Smooth muscle cell (in vitro differentiated cells): ENCODE measurements at regions not wholly inside any gene's neighbourhood (a gene's known extent, or its start where the extent isn't known, plus 50 kb on each side); places are given as distances from the start of the nearest gene placed in this dataset.

Experiments
- DNase-seq: peaks from one replicate; lab custom pipeline; 2025; ENCODE audit not compliant: unreplicated experiment; lab: John Stamatoyannopoulos, UW
- H2AFZ ChIP-seq: fragments of 200-600 bp; sonication (generic); 2 replicates; pipeline ENCODE4 v1.6.0; 2016; ENCODE audit warnings: antibody characterized with exemption, low read depth, mild to moderate bottlenecking
- H3F3A ChIP-seq: fragments of 200-600 bp; sonication (generic); 2 replicates; pipeline ENCODE4 v1.6.0; 2017; ENCODE audit warnings: antibody characterized with exemption, low read depth
- H3K27ac ChIP-seq: fragments of 200-600 bp; sonication (generic); 2 replicates; pipeline ENCODE4 v1.5.1; 2016; ENCODE audit warnings: low read depth, mild to moderate bottlenecking
- H3K27me3 ChIP-seq: fragments of 200-600 bp; sonication (generic); 2 replicates; pipeline ENCODE4 v1.6.1; 2016; ENCODE audit warnings: low read depth, mild to moderate bottlenecking
- H3K36me3 ChIP-seq: fragments of 200-600 bp; sonication (generic); 2 replicates; pipeline ENCODE4 v1.5.1; 2016; ENCODE audit warnings: low read depth
- H3K4me1 ChIP-seq: fragments of 200-600 bp; sonication (generic); 2 replicates; pipeline ENCODE4 v1.5.1; 2016; ENCODE audit warnings: low read depth
- H3K4me2 ChIP-seq: fragments of 200-600 bp; sonication (generic); 2 replicates; pipeline ENCODE4 v1.6.0; 2016; ENCODE audit warnings: mild to moderate bottlenecking
- H3K4me3 ChIP-seq: fragments of 200-600 bp; sonication (generic); 2 replicates; pipeline ENCODE4 v1.5.1; 2016; ENCODE audit warnings: mild to moderate bottlenecking
- H3K79me2 ChIP-seq: fragments of 200-600 bp; sonication (generic); 2 replicates; pipeline ENCODE4 v1.6.0; 2016; ENCODE audit warnings: low read depth, mild to moderate bottlenecking
- H3K9ac ChIP-seq: fragments of 200-600 bp; sonication (generic); 2 replicates; pipeline ENCODE4 v1.6.0; 2016; ENCODE audit warnings: low read depth
- H3K9me3 ChIP-seq: fragments of 200-600 bp; sonication (generic); replicated peaks from 2 replicates; pipeline ENCODE4 v1.5.1; 2016; ENCODE audit warnings: low read depth
- H4K20me1 ChIP-seq: fragments of 200-600 bp; sonication (generic); 2 replicates; pipeline ENCODE4 v1.6.0; 2016; ENCODE audit warnings: low read depth
- CTCF ChIP-seq: fragments of 200-600 bp; sonication (generic); IDR thresholded peaks from 2 replicates; pipeline ENCODE4 v1.5.1; 2017; ENCODE audit warnings: borderline replicate concordance, mild to moderate bottlenecking, antibody characterized with exemption; ENCODE audit not compliant: insufficient read depth, poor library complexity, severe bottlenecking
- WGBS: methylation state at CpG from one replicate; pipeline ENCODE4 v1.1.7; 2016; ENCODE audit warnings: low lambda C conversion rate; 5-methylcytosine and 5-hydroxymethylcytosine counted together

- Histone ChIP-seq H3K36me3 (no peaks in the 10 kb centered on the region), H3F3A (no peaks in the 10 kb centered on the region), H3K79me2 (no peaks in the 10 kb centered on the region), H2AFZ (no peak overlapping the region), H3K9me3 (no peaks in the 10 kb centered on the region), H3K9ac (no peak overlapping the region), H3K4me2 (no peak overlapping the region), H3K4me3 (no peak overlapping the region), H4K20me1 (no peaks in the 10 kb centered on the region), H3K4me1 (no peaks in the 10 kb centered on the region), H3K27me3 (no peaks in the 10 kb centered on the region), H3K27ac (no peak overlapping the region)
- WGBS = 70% methylated on average over 9 of the region's 9 CpGs
- no peak for DNase-seq
- TF ChIP-seq CTCF = no peak
Observed at GRCh38 chr6:142551274-142551811, 249.5 kb downstream of the ADGRG6 start.

GRCh38 chr6:142558786-142559185, 257.0 kb downstream of the ADGRG6 start:
- no peak overlapping the region for H3K27ac ChIP-seq
- DNase-seq = no peak
- H4K20me1 ChIP-seq = no peaks in the 10 kb centered on the region
- H3K4me1 ChIP-seq = no peaks in the 10 kb centered on the region
- H3K36me3 ChIP-seq = no peaks in the 10 kb centered on the region
- WGBS = 66% methylated on average over 3 of the region's 3 CpGs
- no peak overlapping the region for H3K4me3 ChIP-seq
- no peaks in the 10 kb centered on the region for H3F3A ChIP-seq
- H2AFZ ChIP-seq = no peak overlapping the region
- H3K27me3 ChIP-seq = no peaks in the 10 kb centered on the region
- H3K9me3 ChIP-seq = no peaks in the 10 kb centered on the region
- no peak for TF ChIP-seq CTCF
- H3K9ac ChIP-seq = no peak overlapping the region
- no peaks in the 10 kb centered on the region for H3K79me2 ChIP-seq
- no peak overlapping the region for H3K4me2 ChIP-seq

GRCh38 chr6:142561511-142562265, 259.9 kb downstream of the ADGRG6 start:
- H3K9me3 ChIP-seq = no peaks in the 10 kb centered on the region
- H3K9ac ChIP-seq = no peak overlapping the region
- H3K4me2 ChIP-seq = no peak overlapping the region
- WGBS = 98% methylated on average over 3 of the region's 3 CpGs
- no peak overlapping the region for H3K27ac ChIP-seq
- TF ChIP-seq CTCF = no peak
- H3K4me1 ChIP-seq = no peaks in the 10 kb centered on the region
- no peak overlapping the region for H2AFZ ChIP-seq
- H4K20me1 ChIP-seq = no peaks in the 10 kb centered on the region
- H3K36me3 ChIP-seq = no peaks in the 10 kb centered on the region
- no peaks in the 10 kb centered on the region for H3F3A ChIP-seq
- H3K4me3 ChIP-seq = no peak overlapping the region
- no peaks in the 10 kb centered on the region for H3K79me2 ChIP-seq
- no peaks in the 10 kb centered on the region for H3K27me3 ChIP-seq
- DNase-seq = no peak

- H3K4me2 ChIP-seq = no peak overlapping the region
- H3K9ac ChIP-seq = no peak overlapping the region
- TF ChIP-seq CTCF = no peak
- no peaks in the 10 kb centered on the region for H3K4me1 ChIP-seq
- WGBS = 94% methylated on average over 4 of the region's 4 CpGs
- no peaks in the 10 kb centered on the region for H3K9me3 ChIP-seq
- no peaks in the 10 kb centered on the region for H3K36me3 ChIP-seq
- no peaks in the 10 kb centered on the region for H4K20me1 ChIP-seq
- no peak overlapping the region for H3K27ac ChIP-seq
- no peaks in the 10 kb centered on the region for H3K27me3 ChIP-seq
- no peak overlapping the region for H3K4me3 ChIP-seq
- H2AFZ ChIP-seq = no peak overlapping the region
- H3K79me2 ChIP-seq = no peaks in the 10 kb centered on the region
- no peak for DNase-seq
- H3F3A ChIP-seq = no peaks in the 10 kb centered on the region
Observed at GRCh38 chr6:142562865-142563264, 261.1 kb downstream of the ADGRG6 start.
